NT2/D1 (cell line): ENCODE measurements at regions not wholly inside any gene's neighbourhood (a gene's known extent, or its start where the extent isn't known, plus 50 kb on each side); places are given as distances from the start of the nearest gene placed in this dataset.
"Not testable (repeated sequence)": the region's sequence is repeated elsewhere in the genome, so short reads cannot be mapped to it uniquely, and the experiment has no call there.

Experiments used
- DNase-seq: peaks from one replicate; pipeline ENCODE4 v3.0.0-alpha.2; 2011; ENCODE audit warnings: low read depth, low spot score
- H3K27me3 ChIP-seq: 2 replicates; pipeline ENCODE4 v1.6.0; 2011; ENCODE audit warnings: mild to moderate bottlenecking; ENCODE audit not compliant: insufficient read length, insufficient read depth
- H3K36me3 ChIP-seq: 2 replicates; pipeline ENCODE4 v1.6.1; 2011; ENCODE audit warnings: mild to moderate bottlenecking, low read length, mixed read lengths; ENCODE audit not compliant: insufficient read depth, insufficient read length
- H3K4me1 ChIP-seq: 2 replicates; pipeline ENCODE4 v1.5.1; 2011; ENCODE audit not compliant: insufficient read depth, insufficient read length
- H3K4me3 ChIP-seq: 2 replicates; pipeline ENCODE4 v1.5.1; 2011; ENCODE audit warnings: low read depth; ENCODE audit not compliant: insufficient read length
- H3K9ac ChIP-seq: 2 replicates; pipeline ENCODE4 v1.6.0; 2011; ENCODE audit warnings: low read depth; ENCODE audit not compliant: insufficient read length
- H3K9me3 ChIP-seq: 2 replicates; pipeline ENCODE4 v1.5.1; 2011; ENCODE audit warnings: mild to moderate bottlenecking, low read length; ENCODE audit not compliant: insufficient read depth
- SUZ12 ChIP-seq: IDR thresholded peaks from 2 replicates; pipeline ENCODE4 v1.6.1; 2011; ENCODE audit not compliant: insufficient read length, insufficient read depth; ENCODE audit errors: extremely low read depth
- YY1 ChIP-seq: IDR thresholded peaks from 2 replicates; pipeline ENCODE4 v1.6.1; 2011; ENCODE audit not compliant: insufficient read length, insufficient read depth
- ZNF274 ChIP-seq: IDR thresholded peaks from 2 replicates; pipeline ENCODE4 v1.6.1; 2011; ENCODE audit warnings: mild to moderate bottlenecking, low read depth, low read length

- Histone ChIP-seq H3K36me3 (no peaks in the 10 kb centered on the region), H3K4me1 (no peaks in the 10 kb centered on the region), H3K4me3 (no peak overlapping the region), H3K9me3 (no peaks in the 10 kb centered on the region), H3K9ac (no peak overlapping the region), H3K27me3 (no peaks in the 10 kb centered on the region)
- no peak for TF ChIP-seq SUZ12
- no peak for TF ChIP-seq YY1
- no peak for TF ChIP-seq ZNF274
- DNase-seq, result no peak
These were observed 82.7 kb upstream of the FGF13 start for GRCh38 chrX:138794246-138794645.

DNA sequence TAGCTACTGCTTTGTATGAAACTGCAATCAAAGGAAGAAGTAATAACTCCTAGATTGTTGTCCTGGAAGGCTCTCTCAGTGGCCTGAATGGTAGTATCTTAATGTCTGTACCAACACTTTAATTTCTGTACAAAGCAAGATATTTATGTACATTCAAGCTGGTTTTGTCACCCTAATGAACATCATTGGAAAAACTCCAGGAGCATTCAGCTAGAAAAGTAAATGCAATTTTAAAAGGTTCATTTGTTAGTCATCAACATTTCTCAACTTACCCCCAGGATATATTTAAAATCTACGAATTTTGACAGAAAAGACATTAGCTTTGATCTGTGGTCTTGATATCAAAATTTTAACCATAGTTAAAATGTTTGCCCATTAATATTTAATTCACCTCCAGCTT lies 80.0 kb upstream of the FGF13 start:
- Histone ChIP-seq H3K4me1 (no peaks in the 10 kb centered on the region), H3K27me3 (no peaks in the 10 kb centered on the region), H3K36me3 (no peaks in the 10 kb centered on the region), H3K9me3 (no peaks in the 10 kb centered on the region), H3K4me3 (no peak overlapping the region), H3K9ac (no peak overlapping the region)
- no peak for DNase-seq
- TF ChIP-seq YY1 (no peak), ZNF274 (no peak), SUZ12 (no peak)

- H3K9ac ChIP-seq, result no peak overlapping the region
- TF ChIP-seq SUZ12 (no peak), YY1 (no peak), ZNF274 (no peak)
- no peak for DNase-seq
- no peaks in the 10 kb centered on the region for H3K9me3 ChIP-seq
- no peaks in the 10 kb centered on the region for H3K36me3 ChIP-seq
- H3K4me3 ChIP-seq, result no peak overlapping the region
- no peaks in the 10 kb centered on the region for H3K27me3 ChIP-seq
- H3K4me1 ChIP-seq, result no peaks in the 10 kb centered on the region
These were observed 77.3 kb upstream of the FGF13 start for GRCh38 chrX:138788771-138789170.

- H3K9me3 ChIP-seq, H3K36me3 ChIP-seq, DNase-seq, H3K4me1 ChIP-seq, H3K9ac ChIP-seq, H3K4me3 ChIP-seq, H3K27me3 ChIP-seq: not testable (repeated sequence)
These were observed 67.0 kb upstream of the FGF13 start for GRCh38 chrX:138778576-138778909.

DNA sequence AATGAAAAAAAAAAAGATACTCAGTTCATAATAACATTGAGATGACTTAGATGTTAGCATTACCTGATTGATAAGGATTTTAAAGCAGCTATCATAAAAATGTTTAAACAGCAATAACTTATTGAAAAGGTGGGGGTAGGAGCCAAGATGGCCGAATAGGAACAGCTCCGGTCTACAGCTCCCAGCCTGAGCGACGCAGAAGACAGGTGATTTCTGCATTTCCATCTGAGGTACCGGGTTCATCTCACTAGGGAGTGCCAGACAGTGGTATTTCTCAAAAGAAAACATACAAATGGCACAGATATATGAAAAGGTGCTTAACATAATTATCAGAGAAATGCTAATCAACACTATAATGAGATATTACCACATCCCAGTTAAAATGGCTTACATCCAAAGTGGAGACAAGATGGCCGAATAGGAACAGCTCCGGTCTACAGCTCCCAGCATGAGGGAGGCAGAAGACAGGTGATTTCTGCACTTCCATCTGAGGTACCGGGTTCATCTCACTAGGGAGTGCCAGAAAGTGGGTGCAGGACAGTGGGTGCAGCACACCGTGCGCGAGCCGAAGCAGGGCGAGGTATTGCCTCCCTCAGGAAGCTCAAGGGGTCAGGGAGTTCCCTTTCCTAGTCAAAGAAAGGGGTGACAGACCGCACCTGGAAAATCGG lies 66.5 kb upstream of the FGF13 start:
- not testable (repeated sequence) for H3K9me3 ChIP-seq, H3K4me3 ChIP-seq, H3K27me3 ChIP-seq, H3K9ac ChIP-seq, H3K36me3 ChIP-seq, DNase-seq, H3K4me1 ChIP-seq

GRCh38 chrX:138777230-138777629 lies 65.7 kb upstream of the FGF13 start:
- Histone ChIP-seq H3K36me3 (no peaks in the 10 kb centered on the region), H3K4me3 (no peak overlapping the region), H3K27me3 (no peaks in the 10 kb centered on the region), H3K4me1 (no peaks in the 10 kb centered on the region), H3K9me3 (no peaks in the 10 kb centered on the region), H3K9ac (no peak overlapping the region)
- no peak for TF ChIP-seq SUZ12
- TF ChIP-seq YY1, result no peak
- DNase-seq, result no peak

DNA sequence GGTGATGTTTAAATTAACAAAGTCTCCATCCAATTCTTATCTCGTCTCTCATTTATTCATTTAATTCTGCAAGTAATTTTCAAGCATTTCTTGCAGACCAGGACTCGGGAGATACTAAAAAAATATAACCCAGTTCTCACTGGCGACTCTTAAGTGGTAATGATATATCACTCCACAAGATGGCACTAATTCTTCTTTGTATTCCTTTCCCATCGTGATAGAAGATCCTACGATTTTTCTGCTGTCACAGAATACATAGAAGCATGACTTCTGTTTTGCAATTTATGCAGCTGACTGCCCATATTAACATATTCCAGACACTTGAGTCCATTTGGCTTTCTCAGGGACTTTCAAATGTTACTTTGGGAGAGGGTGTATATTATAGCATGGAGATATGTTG lies 64.0 kb upstream of the FGF13 start:
- TF ChIP-seq YY1 (no peak), ZNF274 (no peak), SUZ12 (no peak)
- H3K4me3 ChIP-seq, result no peak overlapping the region
- H3K27me3 ChIP-seq, result no peaks in the 10 kb centered on the region
- H3K9ac ChIP-seq, result no peak overlapping the region
- no peaks in the 10 kb centered on the region for H3K9me3 ChIP-seq
- no peak for DNase-seq
- no peaks in the 10 kb centered on the region for H3K4me1 ChIP-seq
- H3K36me3 ChIP-seq, result no peaks in the 10 kb centered on the region

GRCh38 chrX:138771047-138771446 lies 59.5 kb upstream of the FGF13 start:
- Histone ChIP-seq H3K9me3 (no peaks in the 10 kb centered on the region), H3K4me3 (no peak overlapping the region), H3K9ac (no peak overlapping the region), H3K36me3 (no peaks in the 10 kb centered on the region), H3K27me3 (no peaks in the 10 kb centered on the region), H3K4me1 (no peaks in the 10 kb centered on the region)
- TF ChIP-seq SUZ12, result no peak
- no peak for TF ChIP-seq ZNF274
- TF ChIP-seq YY1, result no peak
- no peak for DNase-seq
